Right lung (tissue), 2 donors: ENCODE measurements at regions not wholly inside any gene's neighbourhood (a gene's known extent, or its start where the extent isn't known, plus 50 kb on each side); places are given as distances from the start of the nearest gene placed in this dataset.

Experiments
- DNase-seq, 2 donors: peaks; one replicate each; pipeline ENCODE4 v3.0.0-alpha.2; 2013

DNA sequence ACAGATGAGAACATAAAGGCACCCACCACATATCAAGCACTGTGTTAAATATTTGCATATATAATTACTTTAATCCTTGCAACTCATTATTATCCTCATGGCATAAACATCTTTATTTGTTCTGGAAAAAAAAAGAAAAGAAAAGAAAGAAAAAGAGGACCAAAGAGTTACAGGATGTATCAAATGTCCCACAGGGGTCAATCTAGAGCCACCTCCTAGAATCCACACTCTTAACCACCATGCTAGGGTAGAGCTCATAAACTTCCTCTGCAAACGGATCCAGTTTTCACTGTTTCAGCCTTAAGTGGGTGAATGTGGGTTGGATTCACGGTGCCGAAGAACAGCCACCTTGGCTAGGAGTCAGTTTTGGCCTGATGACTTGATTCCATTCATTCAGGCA is 171.1 kb upstream of the PPARGC1A start:
- DNase-seq = no peak

DNA sequence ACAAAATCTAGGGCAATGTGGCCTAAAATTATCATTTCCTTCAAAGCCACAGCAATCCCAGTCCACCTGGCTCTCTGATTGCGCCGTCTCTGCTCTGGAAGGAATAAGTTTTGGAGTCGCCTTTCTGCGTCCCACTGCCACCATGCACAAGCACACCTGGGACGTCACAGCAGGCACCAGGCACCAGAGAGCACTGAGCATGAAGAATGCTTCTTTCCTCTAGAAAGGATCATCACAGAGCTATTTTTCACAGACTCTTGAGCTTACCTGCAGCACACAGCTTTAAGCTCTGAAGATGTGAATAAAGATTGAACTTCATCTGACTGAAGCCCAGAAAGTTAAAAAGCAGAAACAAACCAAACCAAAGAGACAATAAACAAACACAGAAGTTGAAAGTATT is 170.0 kb upstream of the PPARGC1A start:
- no peak for DNase-seq

DNA sequence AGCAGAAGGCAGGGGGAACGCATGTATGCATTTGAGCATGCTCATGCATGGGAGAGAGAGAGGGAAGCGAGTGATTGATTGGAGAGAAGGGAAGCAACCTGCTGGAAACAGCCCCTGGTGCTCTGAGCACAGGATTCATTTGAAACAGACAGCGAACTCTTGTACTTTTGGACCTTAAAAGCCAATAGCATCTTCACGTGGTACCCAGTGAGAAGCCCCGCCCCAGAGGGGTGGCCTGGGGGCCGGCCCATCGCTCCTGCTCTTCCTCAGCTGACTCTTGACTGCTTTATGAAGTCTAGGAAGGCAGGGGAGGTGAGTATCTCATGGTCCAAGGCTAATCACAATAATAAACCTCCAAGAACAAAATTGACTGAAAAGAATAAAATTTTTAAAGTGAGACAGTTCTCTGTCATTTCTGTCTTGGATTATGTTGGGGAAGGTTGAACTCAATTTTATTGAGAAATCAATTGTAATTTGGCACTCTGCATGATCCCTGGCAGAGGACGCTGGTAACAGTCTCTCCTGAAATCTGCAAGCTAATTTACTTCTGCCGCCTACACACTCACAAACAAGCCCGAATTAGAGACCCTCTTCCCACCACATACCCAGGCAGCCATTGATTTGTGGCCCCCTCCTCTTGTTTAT is 168.2 kb upstream of the PPARGC1A start:
- DNase-seq = no peak

DNA sequence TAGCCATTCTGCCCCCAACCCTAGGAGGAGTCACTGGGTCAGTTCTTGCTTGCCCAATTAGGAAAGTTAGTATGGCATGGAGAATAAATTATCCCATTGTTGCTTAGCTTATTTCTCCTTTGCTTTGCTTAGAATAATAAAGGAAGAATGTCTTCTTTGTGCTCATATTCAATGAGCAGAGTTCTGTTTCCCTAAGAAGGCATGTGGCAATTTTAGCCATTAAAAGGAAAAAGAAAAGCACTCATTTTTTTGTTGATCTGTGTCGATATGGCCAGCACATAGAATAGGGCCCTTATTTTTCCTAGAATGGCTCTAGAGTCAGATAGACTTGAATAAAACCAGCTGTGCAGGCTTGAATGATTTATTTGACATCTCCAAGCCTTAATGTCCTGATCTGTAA is 166.4 kb upstream of the PPARGC1A start:
- no peak for DNase-seq

DNA sequence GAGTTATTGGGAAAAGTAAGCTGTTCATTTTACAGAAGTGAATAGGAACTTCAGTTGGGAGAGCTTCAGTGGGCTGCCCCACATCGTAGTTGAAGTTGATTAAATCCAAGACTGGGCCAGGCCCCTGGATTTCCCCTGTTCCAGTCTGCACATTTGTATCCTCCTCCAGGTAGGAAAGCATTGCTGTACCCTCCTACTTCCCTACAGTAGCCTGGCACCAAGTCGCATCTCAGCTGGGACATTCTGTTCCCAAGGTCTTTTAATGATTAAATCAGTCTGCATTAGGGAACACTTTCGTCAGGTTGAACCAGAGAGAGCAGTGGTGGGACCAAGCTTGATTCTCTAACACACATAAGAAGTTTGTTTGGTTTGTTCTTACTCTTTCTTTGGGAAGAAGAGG is 165.8 kb upstream of the PPARGC1A start:
- no peak for DNase-seq

DNA sequence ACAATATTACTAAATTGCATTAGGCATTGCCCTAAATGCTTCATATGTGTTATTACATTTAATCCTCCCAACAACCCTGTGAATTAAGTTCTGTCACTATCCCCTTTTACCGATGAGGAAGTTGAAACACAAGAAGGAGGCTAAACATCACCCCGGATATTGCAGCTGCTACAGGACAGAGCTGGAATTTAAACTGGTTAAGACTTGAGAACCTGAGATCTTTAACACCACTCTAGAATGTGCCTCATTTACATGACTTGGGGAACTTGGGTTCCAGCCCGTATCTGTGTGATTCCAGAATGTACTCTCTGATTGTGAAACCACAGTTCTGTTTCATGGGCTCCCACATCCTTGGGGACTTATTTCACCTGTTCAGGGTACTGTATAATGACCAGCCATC is 165.1 kb upstream of the PPARGC1A start:
- DNase-seq = no peak

DNA sequence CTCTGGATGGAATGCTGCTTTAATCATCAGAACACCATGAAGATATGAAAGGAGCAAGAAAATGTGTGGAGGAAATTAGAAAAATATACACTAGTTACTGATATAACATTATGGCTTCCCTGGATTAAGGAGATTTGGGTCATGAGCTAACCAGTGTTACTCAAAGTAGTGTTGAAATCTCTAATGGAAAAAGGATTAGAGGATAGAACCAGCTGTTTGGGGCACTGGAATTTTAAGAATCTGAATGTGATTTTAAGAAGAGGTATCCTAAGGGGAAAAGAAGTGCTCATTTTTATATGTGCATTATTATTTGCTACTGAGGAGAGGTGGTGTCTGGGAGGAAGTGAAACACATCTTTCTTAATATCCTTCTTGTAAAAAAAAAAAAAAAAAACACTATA is 164.1 kb upstream of the PPARGC1A start:
- DNase-seq = no peak

DNA sequence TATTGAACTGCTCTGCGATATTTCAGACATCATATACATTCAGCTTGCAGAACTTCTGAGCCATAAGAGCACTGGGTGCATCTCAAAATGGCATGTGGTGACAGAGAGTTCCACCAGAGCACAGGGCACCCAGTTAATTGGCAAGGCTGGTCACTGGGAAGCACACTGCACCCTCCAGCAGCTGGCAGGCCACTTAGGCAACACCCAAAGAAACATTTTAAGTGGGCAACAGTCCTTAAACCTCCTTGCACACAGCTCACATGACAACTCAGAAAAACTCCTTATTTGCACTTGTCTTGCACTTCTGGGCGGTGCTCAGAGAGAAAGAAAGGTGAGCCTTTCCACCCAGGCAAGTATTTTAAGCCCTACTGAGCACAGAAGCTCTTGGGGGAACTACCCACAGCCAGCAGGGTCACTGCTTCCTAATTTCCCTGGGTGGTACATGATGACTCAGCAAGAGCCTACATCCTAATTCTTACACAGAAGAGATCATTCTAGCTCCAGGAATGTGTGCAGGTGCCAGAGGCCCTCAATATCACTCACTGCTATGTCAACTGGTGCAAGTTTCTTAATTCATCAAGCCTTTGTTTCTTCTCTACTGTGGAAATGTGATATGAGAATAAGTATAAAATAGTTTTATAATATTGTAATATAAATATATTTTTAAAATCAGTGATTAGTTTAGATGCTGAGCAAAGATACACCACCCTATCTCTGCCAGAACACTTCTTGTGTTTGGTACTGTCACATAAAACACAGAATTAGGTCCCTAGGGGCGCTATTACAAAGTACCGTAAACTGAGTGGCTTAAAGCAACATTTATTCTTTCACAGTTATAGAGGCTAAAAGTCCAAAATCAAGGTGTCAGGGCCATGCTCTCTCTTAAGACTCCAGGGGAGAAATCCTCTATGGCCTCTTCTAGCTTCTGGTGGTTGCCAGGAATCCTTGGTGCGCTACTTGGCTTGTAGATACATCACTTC is 155.1 kb upstream of the PPARGC1A start:
- no peak for DNase-seq

DNA sequence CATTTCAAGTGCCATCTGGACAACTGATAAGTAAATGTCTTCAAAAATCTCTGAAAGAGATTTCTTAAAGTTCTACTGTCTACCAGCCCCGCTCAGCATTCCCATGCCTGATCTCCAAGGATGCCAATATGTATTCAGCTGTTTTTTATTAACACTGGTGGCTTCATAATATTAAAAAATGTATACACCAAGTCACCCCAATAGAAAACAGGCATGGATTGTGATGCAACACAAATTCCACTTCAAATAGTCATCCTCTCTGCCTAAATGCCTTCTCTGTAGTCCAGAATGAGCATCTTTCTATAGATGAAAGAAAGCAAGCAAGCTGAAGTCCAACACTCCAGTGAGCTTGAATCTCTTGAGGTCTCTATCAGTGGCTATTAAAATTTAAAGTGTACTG is 152.2 kb upstream of the PPARGC1A start:
- no peak for DNase-seq

DNA sequence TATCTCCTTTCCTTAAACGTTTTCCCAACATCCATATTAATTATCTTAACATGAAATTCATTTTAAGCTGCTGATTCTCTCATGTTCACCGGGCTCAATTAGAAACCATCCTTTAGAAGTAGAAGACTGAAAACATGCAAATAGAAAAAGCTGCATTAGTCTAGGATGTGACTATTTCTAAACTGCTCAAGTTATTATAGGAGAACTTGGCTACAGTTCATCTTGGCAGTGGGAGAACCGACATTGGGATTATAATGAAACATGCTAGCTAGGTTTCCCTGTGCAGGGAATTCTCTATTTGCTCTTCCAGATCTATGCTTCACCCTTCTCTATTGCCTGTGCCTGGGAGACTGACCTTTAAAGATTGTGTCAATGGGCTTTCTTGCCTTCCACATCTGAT is 151.0 kb upstream of the PPARGC1A start:
- no peak for DNase-seq

DNA sequence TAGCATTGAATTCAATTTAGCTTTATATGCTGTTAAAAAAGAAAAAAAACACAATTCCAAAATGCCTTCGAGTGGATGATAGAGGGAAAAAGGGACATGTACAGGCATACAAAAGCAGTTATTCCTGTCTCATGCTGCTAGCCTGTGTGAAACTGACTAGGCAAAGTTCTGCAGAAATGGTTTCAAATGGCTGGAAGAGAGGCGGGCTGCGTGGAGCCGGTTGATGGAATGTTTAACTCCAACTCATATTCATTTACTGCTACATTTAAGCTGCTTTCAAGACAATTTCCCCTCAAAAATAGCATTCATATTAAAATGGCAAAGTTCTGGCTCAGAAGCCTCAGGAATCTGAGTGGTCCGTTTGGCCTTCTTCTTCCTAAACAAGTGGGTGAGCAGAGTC is 143.8 kb upstream of the PPARGC1A start:
- DNase-seq = no peak

DNA sequence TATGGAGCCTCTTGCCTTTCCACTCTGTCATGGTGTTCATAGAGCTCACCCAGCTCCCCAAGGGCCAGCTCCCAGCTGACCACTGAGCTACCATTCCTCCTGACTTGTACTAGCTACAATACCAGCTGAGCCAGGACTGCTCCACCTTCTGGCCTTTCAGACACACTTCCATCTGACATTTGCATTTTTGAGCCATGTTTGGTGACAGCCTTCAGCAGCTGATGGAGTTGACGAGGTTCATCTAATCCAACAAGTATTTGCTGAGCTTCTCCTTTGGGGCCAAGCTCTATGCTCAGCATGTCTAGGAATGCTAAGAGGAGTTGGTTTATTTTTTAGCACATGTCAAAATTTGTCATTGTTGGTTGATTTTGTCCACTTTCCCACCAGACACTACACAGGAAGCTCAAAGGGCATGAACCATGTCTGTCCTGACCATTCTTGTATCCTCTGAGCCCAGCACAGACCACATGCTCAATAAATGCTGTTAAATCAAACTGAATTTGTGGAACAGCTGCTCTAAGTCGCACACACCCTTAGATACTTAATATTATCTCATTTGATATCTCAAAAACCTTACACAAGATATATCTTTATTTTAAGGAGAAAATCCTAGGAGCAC is 142.6 kb upstream of the PPARGC1A start:
- DNase-seq = no peak

DNA sequence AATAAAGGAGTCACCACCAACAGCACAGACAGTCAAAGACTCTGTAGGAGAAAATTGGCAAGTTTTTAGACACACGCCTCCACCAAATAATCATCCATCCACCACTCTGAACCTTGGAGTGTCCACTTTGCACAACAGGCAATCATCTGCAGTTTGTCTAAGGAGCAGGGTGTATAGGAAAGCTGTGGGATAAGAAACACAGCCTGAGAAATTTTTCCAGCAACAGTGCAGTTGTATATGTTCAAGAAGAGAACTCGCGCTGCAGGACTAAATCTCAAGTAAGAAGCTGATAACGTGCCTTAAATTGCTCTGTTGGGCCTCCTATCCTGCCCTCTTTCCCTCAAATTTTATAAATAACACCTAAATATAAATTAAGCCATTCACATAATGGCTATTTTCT is 136.7 kb upstream of the PPARGC1A start:
- no peak for DNase-seq

DNA sequence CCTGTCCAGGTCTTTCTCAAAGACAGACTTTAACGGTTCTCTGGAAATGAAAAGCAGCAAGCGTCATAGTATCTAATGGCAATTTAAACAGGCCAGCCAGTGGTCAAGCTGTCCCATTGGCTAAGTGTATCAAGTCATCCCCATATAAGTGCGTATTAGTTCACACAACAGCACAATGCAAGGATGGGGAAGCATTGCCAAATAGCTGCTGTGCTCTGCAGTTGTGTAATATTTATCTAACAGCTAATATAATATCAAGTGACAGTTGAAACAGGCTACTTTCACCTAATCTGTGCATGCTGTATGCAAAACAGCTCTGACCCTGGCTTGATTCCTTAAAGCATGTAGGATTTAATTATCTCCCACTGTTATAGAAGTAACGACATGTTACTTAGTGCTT is 134.8 kb upstream of the PPARGC1A start:
- peak; percentile 89 to 93 for DNase-seq

DNA sequence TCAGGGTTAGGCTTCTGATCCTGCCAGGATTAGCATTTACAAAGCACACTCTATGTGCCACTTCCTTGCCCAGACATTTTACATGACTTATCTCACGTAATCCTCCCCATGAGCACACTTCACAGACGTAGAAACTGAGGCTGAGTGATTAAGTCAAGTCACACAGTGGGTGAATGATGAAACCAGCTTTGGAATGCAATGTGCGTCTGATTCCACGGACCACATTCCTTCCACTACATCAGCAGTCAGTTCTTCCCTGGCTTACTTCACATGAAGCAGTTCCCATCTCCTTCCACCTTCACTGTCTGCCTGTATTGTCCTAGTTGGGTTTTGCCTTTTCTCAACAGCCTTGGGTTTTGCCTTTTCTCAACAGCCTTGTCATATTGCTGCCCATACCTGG is 134.3 kb upstream of the PPARGC1A start:
- DNase-seq = no peak

DNA sequence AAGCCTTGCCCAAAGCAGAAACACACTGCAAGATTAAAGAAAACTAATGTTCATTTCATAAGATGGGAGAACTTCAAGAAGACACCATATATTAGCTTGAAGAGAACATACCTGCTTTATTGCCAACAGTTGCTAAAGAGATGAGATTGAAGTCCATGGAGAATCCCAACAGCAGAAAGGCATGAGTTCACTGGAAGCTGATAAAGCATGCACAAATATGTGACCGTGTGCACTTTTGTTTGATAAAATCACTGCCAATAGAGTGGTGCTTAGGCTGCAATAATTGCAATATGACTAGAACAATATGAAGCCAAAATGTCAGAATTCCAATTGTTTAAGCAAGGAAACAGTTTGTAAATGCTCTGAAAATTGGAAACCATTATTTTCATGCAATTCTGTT is 125.9 kb upstream of the PPARGC1A start:
- DNase-seq = no peak

DNA sequence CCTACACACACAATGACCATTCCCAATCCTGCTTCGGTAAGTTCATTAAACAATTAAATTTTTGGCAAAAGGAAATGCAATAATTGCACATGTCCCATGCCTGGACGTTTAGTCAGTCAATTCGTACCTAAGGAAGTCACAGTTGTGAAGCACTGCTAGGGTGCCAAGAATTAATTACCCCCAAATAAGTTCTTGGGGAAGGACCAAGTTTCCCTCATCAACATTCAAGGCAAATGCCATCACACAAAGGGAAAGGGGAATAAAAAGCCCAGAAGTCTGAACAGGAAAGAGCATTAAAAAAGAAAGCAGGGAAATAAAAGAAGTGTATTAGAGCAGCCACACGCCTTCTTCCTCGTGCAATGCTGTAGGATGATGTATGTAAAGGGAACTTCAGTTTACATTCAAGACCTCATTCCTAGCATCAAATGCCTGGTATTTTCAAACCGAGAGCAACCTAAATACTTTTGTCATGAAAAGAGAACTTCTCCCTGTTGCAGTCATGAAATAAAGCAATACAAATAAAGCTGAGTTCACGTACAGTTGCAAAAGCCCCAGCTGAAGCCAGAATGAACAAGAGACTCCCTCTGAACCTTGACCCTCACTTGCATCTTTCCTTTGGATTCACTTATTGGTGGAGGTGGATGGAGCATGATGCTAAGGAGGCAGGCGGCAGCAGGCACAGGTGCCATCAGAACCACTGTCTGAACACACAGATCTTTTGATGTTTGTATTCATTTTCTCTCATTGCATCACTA is 124.0 kb upstream of the PPARGC1A start:
- no peak for DNase-seq

DNA sequence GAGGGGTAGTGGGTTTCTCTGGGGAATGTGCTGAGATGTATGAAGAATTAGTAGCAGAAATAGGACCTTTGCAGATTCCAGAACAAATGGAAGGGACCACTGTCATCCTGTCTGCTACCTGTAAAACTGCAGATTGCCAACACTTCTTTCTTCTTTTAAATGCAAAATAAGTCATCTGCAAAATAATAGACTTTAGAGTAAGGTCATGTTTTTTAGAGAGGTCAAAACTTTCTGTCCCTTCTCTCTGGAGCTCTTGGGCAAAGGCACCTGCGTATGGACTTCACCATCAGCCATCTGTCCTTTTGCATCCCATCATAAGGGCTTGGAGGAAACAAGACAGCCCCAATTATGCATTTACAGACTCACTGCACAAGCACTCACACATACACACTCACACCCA is 121.1 kb upstream of the PPARGC1A start:
- DNase-seq = no peak

DNA sequence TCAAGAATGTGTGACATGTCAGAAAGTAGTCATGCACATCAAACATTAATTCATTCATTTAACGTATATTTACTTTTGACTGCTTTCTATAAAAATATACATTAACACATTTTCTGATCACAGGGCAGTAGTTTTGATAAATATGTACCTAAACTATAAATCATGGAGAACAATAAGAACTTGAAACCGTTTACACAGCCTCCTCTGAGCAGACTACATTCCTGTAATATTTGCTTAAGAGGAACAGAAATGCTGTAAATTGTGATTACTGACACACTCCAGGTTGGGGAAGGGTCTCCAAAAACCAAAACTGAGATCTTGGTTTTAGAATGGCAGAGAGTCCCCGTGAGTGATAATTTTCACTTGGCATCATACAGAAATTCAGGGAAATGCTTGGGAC is 120.7 kb upstream of the PPARGC1A start:
- no peak for DNase-seq

DNA sequence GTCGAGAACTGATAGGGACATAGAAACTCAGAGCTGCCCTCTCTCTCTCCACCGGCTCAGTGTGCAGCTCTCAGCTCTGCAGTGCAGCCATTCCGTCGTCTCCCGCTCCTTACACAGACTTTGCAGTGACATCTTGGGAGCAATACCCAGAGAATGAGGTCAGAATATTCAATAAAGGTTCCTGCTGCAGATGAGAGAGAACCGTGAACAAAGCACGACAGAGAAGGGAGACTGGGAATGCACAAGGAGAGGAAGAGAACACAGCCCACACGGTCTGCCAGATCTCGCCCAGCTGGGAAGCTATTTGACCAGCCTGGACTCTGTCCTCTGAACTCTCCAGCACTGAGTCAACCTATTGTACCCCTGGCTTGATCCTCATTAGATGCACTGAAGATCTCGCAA is 118.0 kb upstream of the PPARGC1A start:
- no peak for DNase-seq

DNA sequence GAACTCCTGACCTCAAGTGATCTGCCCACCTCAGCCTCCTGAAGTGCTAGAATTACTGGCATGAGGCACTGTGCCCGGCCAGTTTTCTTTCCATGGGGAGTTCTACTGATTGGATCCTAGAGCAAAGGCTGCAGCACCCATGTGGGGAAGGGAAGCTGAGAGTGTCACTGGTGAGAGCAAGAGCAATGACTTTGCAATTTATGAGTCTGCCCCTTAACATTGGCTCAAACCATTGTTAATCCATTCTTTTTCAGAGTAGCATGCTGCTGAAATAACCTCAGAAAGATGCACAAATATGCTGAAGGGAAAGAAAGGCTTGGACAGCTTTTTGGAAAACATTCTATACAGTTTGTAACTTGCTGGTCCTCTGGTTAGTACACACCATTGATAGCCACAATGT is 116.4 kb upstream of the PPARGC1A start:
- DNase-seq = no peak

DNA sequence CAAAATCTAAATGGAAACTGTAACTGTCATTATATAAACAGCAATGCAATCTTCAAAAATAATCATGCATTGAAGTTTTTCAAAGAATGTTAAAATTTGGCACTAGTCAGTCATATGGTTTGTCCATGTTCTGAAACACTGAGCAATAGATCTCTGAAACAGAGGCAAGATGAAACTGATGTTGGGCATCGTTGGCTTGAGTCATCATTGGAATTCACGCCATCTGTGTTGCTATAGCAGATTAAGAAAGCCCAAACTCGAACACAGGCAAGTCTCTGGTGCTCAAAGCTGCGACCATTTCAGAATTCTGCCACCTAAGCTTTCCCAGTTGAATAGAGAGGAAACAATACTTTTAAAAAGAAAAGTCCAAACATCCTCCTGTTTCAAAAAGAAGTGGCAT is 114.1 kb upstream of the PPARGC1A start:
- no peak for DNase-seq
